Superior temporal gyrus (tissue), 1 donor: ENCODE measurements at regions not wholly inside any gene's neighbourhood (a gene's known extent, or its start where the extent isn't known, plus 50 kb on each side); places are given as distances from the start of the nearest gene placed in this dataset.
"Not testable (repeated sequence)": the region's sequence is repeated elsewhere in the genome, so short reads cannot be mapped to it uniquely, and the experiment has no call there.

ENCODE experiments used
- DNase-seq: peaks from one replicate; pipeline ENCODE4 v3.0.0-alpha.2; 2016; ENCODE audit errors: extremely low spot score

- DNase-seq: no peak
Measured at GRCh38 chr12:70008944-70009343, 183.9 kb downstream of the MYRFL start.

DNA sequence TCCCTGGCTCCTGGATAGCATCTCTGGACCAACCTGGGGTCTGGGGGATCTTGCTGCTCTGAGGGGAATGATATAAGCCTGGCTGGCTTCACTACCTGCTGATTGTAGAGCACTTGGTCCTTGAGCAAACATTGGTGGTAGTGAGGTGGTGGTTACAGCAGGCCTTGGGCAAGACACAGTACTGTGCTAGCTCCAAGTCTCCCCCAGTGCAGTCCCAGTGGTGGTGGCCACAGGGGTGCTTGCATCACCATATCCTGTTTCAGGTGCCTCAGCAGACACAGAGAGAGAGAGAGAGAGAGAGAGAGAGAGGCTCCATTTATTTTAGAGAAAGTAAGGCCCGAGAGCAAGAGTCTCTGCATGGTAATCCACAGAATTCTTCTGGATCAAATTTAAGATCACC lies 186.3 kb downstream of the MYRFL start:
- DNase-seq: no peak

- DNase-seq: not testable (repeated sequence)
Measured at GRCh38 chr12:70013016-70013415, 188.0 kb downstream of the MYRFL start.

- no peak for DNase-seq
Measured at GRCh38 chr12:70028515-70028914, 203.5 kb downstream of the MYRFL start.

DNA sequence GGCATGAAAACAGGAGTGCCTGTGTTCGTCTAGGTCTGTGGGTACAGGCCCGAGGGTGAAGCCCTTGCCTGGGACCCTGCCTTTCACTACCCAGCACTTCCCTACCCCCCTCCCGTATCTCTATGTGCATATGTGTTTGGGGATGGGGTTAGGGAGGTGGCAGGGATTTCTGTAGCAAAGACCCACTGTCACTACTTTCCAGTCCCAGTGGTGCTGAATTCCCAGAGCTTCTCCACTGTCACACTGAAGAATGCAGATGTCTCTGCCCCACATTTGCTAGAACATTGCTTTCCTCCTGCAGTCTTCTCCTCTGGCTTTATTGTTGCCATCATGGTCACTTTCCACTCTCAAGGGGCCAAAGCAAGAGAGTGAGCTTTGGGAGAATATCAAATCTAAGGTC lies 203.9 kb downstream of the MYRFL start:
- DNase-seq: no peak

- no peak for DNase-seq
Measured at GRCh38 chr12:70031046-70031445, 206.0 kb downstream of the MYRFL start.

GRCh38 chr12:70032076-70032475 lies 207.0 kb downstream of the MYRFL start:
- no peak for DNase-seq

GRCh38 chr12:70033310-70033709 lies 208.3 kb downstream of the MYRFL start:
- no peak for DNase-seq

DNA sequence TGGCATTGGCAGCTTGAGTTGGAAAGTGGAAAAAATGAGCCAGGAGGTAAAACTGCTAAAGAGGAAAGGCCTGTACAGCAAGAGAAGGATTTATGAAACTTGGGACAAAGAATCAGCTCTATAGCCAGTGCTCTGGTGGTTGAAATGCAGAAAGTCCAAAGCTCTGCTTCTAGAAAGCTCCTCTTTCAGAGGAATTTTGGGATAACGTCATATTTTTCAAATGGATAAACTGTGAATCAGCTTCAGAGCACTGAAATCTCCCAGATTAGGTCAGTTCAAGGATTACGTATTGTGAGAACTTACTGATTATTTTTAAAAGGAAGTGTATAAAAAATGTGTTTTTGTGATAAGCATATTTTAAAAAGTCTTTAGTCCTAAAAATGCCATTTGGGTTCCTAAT lies 203.1 kb upstream of the CNOT2 start:
- no peak for DNase-seq

DNA sequence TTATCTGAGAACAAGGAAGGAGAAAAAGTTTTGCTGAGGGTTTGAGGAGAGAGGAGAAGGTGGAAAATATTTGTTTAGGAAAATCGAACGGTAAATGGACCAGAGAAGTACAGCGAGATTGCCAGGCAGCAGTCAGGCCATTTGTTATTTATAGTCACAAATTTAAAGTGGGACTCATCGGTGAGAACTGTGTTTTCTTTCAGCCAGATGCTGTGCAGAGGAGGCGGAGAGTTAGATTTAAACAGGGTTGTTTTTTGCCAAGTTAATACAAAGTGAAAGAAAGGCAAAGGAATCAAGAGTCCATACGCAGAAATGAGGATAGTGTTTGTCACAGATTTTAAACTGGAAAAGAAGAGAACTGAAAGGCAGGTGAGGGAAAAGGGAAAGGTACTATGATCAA lies 200.6 kb upstream of the CNOT2 start:
- DNase-seq: no peak

- no peak for DNase-seq
Measured at GRCh38 chr12:70043490-70044138, 199.6 kb upstream of the CNOT2 start.

GRCh38 chr12:70044167-70044566 lies 199.1 kb upstream of the CNOT2 start:
- DNase-seq: no peak

- no peak for DNase-seq
Measured at GRCh38 chr12:70045036-70045435, 198.2 kb upstream of the CNOT2 start.

DNA sequence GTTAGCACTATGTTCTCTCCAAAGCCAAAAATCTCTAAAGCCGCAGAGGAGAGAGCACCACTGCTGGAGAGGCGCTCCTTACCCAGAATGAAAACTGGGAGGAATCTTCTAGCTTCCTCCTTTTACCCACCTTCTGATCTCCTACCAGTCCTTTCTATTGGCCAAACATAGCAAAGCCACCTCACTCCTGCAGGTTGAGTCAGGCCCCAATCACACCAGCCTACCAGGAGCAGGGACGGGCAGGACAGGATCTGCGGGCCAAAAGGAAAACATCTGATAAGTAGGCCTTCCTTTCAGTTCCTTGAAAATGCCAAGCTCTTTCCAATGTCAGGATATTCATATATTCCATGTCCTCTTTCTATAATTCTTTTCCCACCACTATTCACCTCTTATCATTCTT lies 197.7 kb upstream of the CNOT2 start:
- DNase-seq: no peak

- no peak for DNase-seq
Measured at GRCh38 chr12:70048521-70049250, 194.5 kb upstream of the CNOT2 start.

- no peak for DNase-seq
Measured at GRCh38 chr12:70049596-70050360, 193.5 kb upstream of the CNOT2 start.

DNA sequence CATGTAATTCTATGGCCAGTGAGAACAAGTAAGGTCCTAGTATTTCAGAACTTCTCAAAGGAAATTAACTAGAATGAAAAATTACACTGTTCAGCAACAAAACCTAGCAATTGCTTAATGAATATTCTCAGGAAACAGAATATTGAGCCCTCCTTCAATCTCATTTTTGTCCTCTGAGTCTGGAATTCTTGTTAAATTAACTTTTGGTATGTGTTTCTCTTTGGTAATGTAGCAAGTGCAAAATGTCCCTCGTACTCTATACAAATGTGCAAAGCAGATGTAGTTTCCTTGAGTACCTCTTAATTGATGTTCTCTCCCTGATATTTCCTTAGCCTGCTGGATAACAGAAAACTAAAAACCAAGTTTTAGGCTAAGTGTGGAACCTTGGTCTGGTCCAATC lies 190.8 kb upstream of the CNOT2 start:
- no peak for DNase-seq

DNA sequence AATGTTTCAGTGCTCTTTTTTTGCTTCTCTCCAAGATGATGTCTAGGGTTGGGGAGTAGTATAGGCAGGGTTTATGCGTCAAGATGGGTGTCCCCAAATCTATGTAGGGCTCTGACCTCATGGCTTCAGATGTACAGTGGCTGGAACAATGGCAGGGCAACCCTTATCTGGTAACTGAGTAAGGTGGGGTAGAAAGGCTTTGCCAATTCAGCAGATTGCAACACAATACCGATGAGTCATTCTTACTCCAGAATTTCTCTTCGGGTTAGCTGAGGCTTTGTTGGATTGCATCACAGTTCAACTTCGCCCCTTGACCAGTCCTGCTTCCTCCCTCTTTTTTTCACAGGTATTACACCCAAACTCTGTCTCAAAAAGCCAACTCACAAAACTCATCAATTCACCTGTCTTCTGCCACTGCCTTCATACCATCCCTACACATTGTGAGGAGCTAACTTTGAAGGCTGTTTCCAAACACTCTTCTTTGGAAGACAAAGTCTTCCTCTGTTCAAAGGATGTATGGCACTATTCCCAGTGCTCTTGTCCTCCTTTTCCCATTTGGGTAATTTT lies 190.2 kb upstream of the CNOT2 start:
- DNase-seq: no peak

- no peak for DNase-seq
Measured at GRCh38 chr12:70059373-70059772, 183.9 kb upstream of the CNOT2 start.

DNA sequence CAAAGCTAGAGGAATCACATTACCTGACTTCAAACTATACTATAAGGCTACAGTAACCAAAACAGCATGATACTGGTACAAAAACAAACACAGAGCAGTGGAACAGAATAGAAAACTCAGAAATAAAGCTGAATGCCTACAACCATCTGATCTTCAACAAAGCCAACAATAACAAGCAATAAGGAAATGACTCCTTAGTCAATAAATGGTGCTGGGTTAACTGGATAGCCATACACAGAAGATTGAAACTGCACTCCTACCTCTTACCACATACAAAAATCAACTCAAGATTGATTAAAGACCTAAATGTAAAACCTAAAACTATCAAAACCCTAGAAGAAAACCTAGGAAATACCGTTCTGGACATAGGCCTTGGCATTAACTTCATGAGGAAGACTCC lies 182.6 kb upstream of the CNOT2 start:
- DNase-seq: no peak

DNA sequence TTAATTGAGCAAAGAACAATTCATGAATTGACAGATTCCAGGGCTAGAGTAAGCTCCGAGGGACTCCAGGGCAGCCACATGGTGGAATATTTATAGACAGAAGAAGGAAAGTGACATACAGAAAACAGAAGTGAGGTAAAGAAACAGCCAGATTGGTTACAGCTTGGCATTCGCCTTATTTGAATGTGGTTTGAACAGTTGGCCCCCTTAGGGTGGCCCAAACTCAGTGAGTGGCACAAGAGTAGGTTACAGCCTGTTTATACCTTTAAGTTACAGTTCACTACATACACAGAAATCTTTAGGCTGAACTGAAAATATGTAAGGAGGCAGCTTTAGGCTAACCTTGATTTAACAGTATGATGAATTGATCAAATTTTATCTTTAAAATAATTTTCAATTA lies 174.5 kb upstream of the CNOT2 start:
- no peak for DNase-seq

- no peak for DNase-seq
Measured at GRCh38 chr12:70069221-70070105, 173.8 kb upstream of the CNOT2 start.
